ENCODE measurements at regions not wholly inside any gene's neighbourhood (a gene's known extent, or its start where the extent isn't known, plus 50 kb on each side); places are given as distances from the start of the nearest gene placed in this dataset.
"Not testable (repeated sequence)": the region's sequence is repeated elsewhere in the genome, so short reads cannot be mapped to it uniquely, and the experiment has no call there.

DNA sequence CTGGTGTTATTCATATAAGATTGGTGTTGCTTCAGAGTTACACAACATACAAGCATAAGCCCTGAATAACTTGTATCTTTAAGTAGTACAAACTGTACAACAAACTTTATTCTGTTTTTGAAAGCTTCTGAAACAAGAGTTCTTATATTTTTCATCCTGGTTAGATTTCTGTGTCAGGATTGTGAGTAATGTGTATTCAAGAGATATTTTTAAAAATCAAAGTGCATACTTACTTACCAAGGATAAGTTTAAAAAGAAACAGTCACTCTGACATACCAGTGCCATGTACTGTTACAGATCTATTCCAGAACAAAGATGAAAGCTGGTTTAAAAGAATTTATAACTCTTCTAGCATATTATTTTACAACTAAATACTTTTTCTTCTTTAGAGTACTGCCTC, 755.1 kb downstream of the ZPLD1 start:
- no peak for DNase-seq

GRCh38 chr3:103195216-103195615, 760.4 kb downstream of the ZPLD1 start:
- DNase-seq: no peak

DNA sequence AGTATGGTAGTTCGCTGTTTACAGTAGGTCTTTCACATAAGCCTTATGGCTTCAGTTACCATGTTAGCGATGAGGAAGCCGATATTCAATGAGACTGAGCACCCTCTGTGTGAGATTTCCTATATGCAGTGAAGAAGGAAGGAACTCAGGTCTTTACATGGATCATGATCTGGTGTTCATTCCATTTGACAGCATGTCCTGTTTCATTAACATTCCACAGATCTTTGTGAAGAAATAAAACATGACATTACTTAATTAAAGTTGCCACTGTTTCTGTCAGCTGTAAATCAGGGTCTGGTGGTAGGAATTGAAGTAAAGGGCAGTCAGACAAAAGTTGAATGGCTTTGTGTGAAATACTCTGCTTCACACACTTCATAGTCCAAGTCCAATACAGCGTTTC, 768.6 kb downstream of the ZPLD1 start:
- no peak for DNase-seq

DNA sequence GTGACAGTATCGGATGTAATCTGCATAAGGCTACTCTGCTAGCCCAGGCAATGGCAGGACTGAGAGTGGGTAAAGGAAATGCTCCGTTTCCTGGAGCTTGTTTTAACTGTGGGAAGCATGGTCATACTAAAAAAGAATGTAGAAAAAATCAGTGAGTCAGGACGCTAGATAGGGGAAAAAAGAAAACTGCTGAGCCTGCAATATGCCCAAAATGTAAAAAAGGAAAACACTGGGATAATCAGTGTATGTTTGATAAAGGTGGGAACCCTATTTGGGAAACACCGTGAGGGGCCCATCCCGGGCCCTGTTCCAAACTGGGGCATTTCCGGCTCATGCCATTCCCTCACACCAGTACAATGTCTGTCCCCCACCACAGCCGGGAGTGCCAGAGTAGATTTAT, 775.8 kb downstream of the ZPLD1 start:
- no peak for DNase-seq

DNA sequence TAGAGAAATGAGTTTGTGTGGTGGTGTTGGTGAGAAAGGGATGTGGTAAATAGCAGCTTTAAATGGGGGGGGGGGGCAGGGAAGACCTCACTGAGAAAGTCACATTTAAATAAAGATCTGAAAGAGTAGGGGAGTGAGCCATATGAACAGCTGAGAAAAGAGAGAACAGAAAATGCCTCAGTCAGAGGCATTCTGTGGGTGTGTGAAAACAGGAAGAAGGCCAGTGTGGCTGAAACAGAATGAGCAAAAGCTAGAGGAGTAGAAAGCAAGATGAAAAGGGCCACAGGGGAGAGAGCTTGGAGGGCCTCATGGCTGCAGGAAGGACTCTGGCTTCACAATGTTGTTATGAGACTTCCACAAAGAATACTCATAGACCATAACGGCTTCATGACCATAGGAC, 783.3 kb downstream of the ZPLD1 start:
- DNase-seq: no peak

DNA sequence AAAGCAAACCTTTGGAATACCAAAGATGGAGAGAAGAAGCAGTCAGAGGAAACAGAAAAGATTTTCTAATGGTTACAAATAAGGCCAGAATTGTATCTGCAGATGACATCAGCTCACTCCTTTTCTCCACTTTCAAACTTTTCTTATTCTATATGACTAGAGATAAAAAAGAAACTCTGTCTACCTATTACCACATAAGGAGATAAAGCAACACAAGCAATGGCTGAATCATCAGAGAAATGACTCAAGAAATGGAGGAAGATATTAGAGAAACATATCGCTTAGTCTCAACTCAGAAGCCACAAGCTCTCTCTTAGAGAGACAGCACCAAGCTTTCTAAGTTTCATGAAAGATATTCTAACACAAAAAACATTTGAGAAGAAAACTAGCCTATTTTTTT, 784.0 kb downstream of the ZPLD1 start:
- no peak for DNase-seq

DNA sequence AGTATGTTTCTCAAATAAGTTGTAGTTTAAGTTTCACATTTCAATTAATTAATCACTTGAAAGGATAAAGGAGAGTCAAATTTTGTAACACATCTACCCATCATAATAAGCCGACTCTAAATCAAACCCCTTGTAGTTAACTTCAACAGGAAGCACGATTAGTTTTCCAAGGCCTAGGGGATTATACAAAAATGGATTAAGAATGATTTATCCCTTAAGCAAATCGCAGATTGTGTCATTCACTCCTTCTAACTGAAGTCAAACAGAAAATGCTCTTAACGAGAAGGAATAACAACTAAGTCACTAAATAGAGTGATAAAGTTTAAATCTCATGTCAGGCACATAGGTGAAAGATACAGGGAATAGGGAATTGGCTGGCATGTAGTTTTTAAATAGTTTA, 792.8 kb downstream of the ZPLD1 start:
- no peak for DNase-seq

GRCh38 chr3:103247459-103247858, 812.6 kb downstream of the ZPLD1 start:
- no peak for DNase-seq

DNA sequence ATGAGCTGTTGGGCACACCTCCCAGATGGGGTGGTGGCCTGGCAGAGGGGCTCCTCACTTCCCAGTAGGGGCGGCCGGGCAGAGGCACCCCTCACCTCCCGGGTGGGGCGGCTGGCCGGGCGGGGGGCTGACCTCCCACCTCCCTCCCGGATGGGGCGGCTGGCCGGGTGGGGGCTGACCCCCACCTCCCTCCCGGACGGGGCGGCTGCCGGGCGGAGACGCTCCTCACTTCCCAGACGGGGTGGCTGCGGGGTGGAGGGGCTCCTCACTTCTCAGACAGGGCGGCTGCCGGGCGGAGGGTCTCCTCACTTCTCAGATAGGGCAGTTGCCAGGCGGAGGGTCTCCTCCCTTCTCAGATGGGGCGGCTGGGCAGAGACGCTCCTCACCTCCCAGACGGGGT, 820.0 kb downstream of the ZPLD1 start:
- not testable (repeated sequence) for DNase-seq

GRCh38 chr3:103269287-103269686, 834.5 kb downstream of the ZPLD1 start:
- no peak for DNase-seq

DNA sequence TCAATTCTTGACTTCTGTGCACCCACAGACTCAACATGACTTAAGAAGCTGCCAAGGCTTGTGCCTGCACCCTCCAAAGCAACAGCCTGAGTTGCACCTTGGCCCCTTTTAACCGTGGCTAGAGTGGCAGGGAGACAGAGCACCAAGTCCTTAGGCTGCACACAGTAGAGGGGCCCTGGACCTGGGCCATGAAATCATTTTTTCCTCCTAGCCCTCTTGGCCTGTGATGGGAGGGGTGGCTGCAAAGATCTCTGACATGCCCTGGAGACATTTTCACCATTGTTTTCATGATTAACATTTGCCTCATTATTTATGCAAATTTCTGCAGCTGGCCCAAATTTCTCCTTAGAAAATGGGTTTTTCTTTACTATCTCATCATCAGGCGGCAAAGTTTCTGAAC, 836.8 kb downstream of the ZPLD1 start:
- DNase-seq: no peak

DNA sequence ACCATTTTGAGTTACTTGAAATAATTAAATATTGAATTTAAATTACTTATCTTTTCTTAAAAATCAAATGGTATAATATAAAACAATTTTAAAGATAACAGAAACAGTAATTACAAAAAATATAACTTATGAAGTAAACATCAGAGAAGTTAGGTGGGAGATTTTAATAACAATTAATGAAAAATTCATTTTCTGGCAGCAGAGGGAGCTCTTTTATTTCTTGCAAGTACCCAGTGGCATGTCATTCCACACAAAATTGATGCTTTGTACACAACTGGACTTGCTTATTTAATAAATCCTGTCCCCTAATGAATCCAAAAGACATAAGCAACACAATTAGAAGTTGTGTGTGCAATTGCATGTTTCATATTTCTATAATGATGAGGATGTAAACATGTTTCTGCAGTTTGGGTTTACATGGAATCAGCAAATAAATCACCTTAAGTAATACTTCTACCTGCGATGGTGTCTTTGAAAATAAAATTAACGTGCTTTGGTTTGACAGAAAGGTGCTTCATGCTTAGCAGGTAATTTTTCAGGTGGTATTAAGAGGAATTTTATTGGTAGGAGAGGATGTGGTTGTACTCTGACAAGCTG, 861.3 kb downstream of the ZPLD1 start:
- DNase-seq: no peak

GRCh38 chr3:103297502-103297901, 862.7 kb downstream of the ZPLD1 start:
- DNase-seq: not testable (repeated sequence)

GRCh38 chr3:103306104-103306503, 871.3 kb downstream of the ZPLD1 start:
- no peak for DNase-seq

- DNase-seq: no peak
Measured at GRCh38 chr3:103308921-103309320, 874.1 kb downstream of the ZPLD1 start.

DNA sequence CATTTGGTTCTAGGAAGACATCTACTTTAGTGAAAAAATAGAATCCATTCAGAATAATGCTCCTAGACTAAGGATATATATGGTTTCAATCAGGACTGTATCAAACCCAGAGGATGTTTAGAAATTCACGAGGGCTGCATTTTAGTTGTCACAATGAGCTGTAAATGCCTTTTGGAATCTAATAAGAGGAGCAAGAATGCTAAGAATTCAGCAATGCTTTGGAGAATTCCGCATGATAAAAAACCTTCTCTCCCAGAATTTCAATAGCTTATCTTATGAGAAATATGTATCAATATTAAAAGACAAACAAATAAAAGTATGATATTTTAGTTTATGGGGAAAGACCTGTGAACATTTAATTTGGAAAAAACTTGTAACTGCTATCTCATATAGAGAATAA, 885.1 kb downstream of the ZPLD1 start:
- no peak for DNase-seq

- no peak for DNase-seq
Measured at GRCh38 chr3:103337179-103337845, 902.5 kb downstream of the ZPLD1 start.

GRCh38 chr3:103341078-103341606, 906.3 kb downstream of the ZPLD1 start:
- no peak for DNase-seq

DNA sequence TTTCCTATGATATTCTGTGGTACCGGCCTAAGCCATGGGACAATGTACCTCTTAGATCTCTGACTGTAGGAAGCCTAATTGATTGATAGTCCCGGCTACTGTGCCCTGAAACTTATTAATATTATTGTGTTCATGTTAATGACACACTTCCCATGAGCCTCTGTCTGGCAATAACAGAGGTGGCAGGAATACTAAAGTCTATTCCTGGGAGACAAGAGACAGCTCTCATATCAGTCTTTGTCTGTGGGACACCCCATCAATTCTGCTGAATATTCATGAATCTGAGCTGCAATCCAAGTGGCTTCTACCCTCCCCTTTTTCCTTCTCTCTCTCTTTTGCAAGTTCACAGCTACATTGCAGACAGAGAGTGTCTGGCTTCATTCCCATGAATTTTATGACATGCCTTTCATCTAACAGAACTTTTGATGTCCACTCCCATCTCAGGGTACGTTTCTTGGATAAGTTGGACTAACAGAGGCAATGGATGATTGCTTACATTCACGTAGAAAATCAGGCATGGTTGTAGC, 907.5 kb downstream of the ZPLD1 start:
- DNase-seq: no peak

- DNase-seq: no peak
Measured at GRCh38 chr3:103349760-103350159, 914.9 kb downstream of the ZPLD1 start.

GRCh38 chr3:103365467-103365866, 930.7 kb downstream of the ZPLD1 start:
- DNase-seq: no peak

DNA sequence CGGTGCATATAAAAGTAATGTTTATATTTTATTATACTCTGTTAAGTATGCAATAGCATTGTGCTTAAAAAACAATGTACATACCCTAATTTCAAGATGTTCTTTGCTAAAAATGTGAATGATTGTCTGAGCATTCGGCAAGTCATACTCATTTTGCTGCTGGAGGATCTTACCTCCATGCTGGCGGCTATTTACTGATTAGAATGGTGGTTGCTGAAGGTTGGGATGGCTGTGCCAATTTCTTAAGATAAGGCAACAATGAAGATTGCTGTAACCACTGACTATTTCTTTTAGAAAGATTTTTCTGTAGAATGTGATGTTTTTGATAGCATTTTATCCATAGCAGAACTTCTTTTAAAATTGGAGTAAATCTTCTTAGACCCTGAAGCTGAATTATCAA, 932.7 kb downstream of the ZPLD1 start:
- no peak for DNase-seq

DNA sequence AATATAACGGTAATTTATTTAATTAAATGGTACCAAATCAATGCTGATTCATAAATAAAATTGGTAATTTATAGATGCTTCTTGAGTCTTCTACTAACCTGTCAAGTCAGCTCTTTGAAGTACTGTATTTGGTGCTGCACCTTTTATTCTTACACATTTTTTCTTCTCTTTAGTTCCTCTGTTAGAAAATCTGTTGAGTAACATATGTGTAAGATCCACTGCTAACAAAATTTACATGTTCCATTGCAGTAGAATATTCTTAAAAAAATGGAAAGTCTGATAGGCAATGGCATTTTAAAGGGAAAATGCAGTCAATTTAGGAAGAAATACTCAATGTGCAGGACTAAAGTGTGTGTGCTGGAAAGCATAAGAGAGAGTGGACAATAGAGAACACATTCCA, 936.6 kb downstream of the ZPLD1 start:
- DNase-seq: no peak

DNA sequence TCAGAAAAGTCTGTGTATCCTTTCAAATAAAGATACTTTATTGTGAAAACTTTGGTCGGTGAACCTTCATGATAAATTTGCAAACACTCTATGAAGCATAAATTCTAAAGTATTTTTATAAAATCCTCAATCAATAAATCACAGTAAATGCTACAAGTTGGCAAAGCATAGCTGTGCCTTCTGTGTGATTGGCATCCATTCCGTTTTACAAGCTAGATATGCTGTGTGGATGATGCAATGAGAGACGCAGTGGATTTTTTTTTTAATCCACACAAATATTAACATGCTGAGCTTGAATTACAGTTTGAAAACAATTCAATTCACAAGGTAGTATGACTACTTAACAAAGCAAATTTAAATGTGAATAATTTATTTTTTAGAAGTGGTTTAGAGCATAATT, 937.2 kb downstream of the ZPLD1 start:
- no peak for DNase-seq

- no peak for DNase-seq
Measured at GRCh38 chr3:103380391-103380790, 945.6 kb downstream of the ZPLD1 start.

Measured in activated naive CD4-positive, alpha-beta T cell treated with Interleukin-2 at 50 U/mL for 16 hours (primary cell).